ENCODE measurements at regions not wholly inside any gene's neighbourhood (a gene's known extent, or its start where the extent isn't known, plus 50 kb on each side); places are given as distances from the start of the nearest gene placed in this dataset.

DNA sequence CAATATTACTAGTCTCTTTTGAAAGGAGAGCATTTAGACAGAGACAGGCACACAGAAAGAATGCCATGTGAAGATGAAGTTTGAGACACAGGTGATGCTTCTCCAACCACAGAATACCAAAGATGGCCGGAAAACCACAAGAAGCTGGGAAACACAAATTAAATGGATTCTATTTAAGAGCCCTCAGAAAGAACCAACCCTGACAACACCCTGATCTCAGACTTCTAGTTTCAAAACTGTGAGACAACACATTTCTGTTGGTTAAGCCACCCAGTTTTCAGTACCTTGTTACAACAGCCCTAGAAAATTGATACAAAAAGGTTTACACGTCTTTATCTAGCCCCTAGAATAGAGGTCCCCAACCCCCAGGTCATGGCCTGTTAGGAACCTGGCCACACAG, 79.8 kb upstream of the CCNG1 start:
- DNase-seq (ENCODE audit: low spot score), result no peak

DNA sequence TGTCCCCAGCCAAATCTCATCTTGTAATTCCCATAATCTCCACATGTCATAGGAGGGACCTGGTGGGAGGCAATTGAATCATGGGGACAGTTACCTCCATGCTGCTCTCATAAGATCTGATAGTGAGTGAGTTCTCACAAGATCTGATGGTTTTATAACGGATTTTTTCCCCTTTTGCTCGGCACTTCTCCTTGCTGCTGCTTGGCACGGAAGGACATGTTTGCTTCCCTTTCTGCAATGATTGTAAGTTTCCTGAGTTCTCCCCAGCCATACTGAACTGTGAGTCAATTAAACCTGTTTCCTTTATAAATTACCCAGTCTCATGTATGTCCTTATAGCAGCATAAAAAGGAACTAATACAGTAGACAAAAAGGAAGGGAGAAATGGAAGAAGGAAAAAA, 76.7 kb upstream of the CCNG1 start:
- DNase-seq (ENCODE audit: low spot score), result no peak

DNA sequence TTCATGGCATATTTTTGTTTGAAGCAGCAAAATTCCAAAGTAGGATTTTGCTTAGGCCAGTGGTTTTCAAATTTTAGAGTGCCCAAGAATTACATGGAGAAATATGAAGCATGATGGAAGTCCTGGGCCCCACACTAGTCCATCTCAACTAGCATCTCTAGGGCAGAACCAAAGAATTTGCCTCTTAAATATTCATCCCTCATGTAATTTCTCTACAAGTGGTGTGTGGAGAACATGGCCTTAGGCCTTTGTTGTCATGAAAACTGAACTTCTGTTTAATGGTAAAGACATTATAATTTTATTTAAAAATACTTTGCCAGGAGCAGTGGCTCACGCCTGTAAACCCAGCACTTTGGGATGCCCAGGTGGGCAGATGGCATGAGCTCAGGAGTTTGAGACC, 75.9 kb upstream of the CCNG1 start:
- DNase-seq (ENCODE audit: low spot score), result no peak

DNA sequence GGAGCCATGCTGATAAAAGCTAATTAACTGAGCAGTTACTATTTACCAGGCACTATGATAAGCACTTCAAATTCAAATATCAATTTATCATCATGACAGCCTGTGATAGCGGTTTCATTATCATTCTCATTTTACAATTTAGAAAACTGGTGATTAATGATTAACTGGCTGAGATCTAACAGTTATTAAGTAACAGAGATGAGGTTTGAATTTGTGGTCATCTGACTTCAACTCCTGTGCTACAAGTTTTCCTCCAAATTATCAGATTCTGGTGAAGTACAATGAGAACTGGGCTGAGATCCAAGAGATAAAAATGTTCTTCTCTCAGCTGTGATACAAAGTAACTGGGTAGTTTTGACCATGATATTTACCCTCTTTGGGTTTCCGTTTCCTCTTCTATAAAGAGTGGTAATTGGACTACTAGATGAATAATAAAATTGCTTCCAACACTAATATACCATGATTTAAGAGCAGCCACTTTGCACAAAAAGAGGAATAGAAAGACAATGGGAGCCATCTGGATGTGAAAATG, 74.5 kb upstream of the CCNG1 start:
- no peak for DNase-seq (ENCODE audit: low spot score)

DNA sequence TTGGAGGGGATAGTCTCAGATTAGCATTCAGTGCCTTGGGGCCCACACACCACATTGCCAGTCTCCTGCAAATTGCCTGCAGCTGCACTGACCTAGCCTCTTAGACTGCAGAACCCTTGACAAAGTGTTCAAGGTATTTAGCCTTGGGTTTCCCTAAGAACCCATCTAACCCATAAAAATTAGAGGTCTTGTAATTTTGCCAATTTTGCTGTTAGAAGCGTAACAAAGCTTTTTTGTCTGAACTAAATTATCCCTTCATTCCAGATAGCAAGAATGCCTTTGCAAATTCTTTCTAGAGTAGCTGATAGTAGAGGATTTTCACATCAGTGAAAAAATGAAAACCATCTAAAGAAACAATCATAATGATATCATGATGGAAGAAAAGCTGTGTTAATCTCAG, 74.0 kb upstream of the CCNG1 start:
- DNase-seq (ENCODE audit: low spot score), result no peak

DNA sequence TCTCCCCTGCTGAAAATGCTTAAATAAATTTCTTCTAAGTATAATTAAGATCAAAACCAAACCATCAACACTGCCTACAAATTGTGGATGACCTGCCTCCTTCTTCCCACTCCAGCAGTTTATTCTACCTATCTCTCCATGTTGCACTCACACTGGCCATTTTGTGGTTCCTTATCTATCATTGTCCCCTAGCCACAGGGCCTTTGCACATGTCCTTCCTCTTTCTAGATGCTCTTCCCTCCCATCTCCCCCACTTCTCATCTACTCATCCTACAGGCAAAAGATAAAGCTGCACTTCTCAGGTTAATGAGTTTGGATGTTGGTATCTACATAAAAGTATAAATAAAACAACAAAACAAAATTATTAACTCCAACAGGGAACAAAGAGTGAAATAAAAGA, 70.6 kb upstream of the CCNG1 start:
- DNase-seq (ENCODE audit: low spot score), result no peak

DNA sequence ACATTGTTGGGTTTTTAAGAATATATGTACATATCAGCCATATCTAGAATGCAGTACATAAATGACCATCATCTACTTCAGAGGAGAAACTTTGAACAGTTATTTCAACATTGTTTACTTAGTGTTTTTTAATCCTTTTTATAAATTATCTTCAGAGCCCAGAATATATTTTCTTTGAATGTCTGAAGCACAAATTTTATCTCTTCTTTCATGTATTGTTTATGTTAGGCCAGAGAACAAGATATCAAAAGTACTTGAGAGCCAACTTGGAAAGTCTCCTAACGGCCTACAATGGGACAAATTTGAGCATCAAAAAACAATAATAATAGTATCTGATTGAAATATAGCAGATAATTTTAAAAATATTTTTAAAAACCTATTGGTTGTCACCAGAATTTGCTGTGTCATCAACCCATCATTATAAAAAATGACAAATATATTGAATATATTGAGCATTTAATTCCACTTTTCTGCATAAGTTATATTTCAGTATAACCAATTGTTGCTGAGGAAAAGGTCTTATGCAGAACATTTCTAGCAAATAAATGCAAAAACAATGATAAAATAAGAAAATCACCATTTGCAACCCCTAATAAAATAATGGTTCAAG, 67.5 kb upstream of the CCNG1 start:
- DNase-seq (ENCODE audit: low spot score), result no peak

DNA sequence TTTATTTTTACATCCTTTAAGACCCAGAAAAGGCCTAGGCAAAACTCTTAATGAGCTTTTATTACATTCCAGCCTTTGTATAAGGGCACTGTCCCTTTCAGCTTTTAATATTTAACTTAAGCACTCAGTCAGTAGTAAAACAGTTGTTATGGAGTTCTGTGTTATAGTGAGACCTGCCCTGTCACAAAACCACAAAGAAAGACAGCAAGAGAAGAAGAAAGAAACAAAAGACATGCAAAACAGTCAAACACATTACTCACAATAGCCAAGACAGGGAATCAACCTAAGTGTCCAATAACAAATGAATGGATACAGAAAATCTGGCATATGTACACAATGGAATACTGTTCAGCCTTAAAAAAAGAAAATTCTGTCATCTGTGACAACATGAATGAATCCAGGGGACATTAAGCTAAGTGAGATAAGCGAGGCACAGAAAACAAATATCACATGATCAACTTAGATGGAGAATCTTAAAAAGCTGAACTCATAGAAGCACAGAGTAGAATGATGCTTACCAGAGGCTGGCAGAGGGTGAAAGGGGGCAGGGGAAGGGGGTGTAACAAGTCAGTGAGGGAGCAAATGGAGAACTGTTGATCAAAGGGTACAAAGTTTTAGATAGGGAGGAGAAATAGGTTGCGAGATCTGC, 63.8 kb upstream of the CCNG1 start:
- no peak for DNase-seq (ENCODE audit: low spot score)

DNA sequence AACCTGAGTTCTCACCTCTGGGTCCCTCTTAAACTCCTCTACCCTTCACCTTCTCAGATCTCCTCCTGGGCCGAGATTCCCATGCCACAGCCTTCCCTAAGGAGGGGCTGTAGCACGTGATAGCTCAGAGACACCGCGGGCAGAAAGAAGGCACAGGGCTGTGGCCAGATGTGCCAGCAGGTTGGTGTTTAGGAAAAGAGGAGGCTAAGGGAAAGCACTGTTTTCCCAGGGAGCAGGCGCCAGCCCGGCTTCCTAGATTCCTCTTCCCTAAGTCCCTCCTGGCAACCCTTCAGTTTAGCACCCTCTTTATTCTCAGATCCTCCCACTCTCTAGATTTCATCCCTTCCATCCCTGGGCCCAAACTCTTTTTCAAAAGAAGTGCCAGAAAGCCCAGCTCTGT, 59.4 kb upstream of the CCNG1 start:
- DNase-seq (ENCODE audit: low spot score), result no peak

DNA sequence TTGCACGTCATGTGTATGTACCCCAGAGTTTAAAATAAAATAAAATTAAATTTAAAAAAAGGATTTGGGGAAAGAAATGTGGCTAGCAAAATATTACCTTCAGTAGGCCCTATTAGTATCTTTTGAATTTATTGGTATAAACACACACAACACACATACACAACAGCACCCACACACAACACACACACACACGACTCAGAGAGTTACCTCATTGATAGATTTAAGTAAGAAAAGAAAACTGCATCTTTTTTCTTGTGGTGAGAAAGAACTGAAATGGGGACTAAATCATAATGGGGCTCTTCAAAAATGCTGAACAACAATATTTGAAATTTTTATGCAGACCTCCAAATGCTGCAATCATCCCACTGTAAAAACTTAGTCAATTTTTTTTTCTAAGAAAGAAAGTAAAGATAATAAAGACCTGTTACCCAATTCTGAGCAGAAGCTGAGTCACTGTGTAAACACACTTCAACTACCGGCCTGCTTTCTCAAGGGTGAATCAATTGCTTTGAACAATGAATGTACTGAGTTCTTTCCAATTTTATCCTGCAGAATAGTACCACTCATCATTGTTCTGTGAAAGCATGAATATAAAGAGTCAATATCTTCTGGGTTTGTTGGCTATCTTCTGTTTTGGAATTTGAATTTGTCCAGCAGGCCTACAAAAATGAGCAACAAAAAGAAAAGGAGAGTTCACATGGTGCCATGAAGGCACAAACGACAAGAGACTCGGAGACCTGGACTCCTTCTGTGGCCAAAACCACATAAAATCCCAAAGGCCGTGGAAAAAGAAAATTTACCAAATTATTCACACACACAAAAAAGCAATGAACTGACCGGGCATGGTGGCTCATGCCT, 57.9 kb upstream of the CCNG1 start:
- DNase-seq (ENCODE audit: low spot score), result no peak

DNA sequence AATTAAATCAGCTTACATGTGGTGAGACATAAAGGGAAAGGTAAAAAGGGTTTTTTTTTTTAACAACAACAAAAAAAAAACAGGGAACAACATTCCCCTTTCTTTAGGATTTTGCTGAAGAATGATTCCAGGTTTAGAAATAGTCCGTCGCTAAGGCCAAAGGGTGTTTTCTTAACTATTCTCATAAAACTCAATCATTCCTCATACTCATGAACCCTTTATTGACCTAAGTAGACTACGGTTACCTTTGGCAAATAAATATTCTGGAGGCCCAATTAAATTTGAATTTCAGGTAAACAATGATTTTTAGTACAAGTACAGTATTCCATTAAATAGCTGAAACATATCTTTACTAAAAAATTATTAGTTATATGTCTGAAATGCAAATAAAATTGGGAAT, 55.6 kb upstream of the CCNG1 start:
- no peak for DNase-seq (ENCODE audit: low spot score)

DNA sequence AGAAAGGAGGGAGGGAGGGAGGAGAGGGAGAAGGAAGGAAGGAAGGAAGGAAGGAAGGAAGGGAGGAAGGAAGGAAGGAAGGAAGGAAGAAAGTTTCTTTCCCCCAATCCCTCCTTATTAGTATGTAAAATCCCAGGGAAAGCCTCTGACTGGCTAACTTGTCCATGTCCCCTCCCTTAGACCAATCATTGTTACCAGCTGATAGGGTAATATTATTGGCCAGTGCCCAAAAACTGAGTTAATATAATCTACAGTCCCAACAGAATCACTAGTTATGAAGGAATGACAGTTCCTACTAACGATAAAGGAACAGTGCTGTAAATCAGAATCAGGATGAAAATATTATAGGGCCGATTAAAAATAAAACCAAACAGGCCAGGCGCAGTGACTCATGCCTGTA, 53.6 kb upstream of the CCNG1 start:
- DNase-seq (ENCODE audit: low spot score), result no peak

DNA sequence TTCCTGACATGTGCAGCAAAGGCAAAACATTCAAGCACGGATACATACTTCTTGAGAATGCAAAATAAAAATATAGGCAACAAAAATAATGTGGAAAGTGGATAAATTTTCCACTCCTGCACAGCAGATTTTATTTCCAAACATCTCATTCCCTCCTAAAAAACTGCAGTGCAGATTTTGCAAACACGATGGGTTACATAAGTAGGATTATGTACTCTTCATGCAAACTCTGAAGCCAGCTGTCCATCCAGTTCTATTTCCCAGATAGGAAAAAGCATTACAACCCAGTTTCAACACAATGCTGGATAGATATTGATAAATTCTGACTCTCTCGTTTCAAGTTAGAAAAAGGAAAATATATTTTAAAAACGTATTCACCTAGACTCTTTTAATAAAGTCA, 52.7 kb upstream of the CCNG1 start:
- no peak for DNase-seq (ENCODE audit: low spot score)

DNA sequence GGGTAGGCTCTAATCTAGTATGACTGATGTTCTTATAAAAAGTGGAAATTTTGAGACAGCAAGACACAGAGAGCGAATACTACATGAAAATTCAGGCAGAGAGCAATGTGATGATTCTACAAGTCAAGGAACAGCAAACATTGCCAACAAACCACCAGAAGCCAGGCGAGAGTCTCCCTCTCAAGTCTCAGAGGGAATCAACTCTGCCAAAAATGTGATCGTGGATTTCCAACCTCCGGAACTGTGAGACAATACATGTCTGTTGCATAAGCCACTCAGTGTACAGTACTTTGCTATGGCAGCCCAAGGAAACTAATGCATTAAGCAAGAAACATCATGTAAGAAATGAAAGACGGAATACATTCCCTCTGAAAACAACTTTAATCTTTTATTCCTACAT, 52.1 kb upstream of the CCNG1 start:
- no peak for DNase-seq (ENCODE audit: low spot score)

DNA sequence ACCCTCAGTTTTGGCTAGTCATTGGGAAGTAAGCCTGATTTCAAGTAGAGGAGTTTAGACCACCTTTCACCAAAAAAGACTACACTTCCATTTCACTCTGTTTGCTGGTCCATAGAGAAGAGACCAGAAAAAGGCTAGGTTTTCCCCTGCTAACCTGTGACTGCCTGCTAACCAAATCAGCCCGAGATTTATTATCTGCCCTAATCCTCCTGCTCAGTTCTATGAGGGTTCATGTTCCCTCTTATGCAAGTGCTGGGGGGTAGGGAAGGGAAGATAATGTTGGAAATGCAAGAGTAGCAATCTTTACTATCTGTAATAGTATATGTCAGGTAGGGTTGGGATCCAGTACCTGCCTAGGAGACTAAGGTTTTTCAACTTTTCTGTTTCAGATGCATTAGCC, 51.6 kb upstream of the CCNG1 start:
- no peak for DNase-seq (ENCODE audit: low spot score)

DNA sequence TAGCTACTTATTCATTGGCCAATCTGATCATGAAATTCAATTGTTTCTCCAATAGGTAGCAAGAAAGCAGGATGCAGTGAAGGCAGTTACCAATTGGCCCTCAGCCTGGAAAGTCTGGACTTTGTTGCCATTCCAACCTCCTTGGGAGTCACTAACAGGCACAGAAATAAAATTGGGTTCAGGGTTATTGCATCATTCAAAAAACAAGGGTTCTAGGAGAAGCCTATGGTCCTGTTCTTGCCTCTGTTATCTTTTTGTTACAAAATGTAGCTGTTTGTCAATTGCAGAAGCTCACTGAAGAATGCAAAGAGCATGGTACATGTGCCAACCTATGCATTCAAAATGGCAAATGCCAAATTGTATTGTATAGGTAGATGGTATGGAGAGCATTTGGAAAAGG, 51.0 kb upstream of the CCNG1 start:
- DNase-seq (ENCODE audit: low spot score), result no peak

DNA sequence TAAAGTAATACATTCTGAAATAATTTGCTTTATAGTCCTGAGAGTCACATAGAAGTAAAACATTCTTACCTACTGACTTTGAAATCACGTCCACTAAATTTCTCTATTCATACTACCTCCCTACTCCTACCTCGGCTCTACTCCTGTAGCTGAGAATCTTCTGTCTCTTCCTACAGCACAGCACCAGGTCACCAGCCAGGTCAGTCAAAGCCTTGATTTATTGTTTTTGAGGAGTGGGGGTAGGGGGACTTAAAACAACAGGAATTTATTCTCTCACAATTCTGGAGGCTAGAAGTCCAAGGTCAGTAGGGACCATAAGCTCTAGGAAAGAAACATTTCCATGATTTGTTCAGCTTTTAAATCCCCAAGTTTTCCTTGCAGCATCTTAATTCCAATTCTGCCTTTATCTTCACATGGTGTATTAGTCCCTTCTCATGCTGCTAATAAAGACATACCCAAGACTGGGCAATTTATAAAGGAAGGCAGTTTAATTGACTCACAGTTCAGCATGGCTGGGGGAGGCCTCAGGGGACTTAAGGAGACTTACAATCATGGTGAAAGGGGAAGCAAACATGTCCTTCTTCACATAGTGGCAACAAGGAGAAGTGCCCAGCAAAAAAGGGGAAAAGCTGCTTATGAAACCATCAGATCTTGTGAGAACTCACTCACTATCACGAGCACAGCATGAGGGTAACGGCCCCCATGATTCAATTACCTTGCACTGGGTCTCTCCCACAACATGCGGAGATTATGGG, 49.6 kb upstream of the CCNG1 start:
- DNase-seq (ENCODE audit: low spot score), result no peak
